Epithelial cell of proximal tubule (primary cell): ENCODE measurements at regions not wholly inside any gene's neighbourhood (a gene's known extent, or its start where the extent isn't known, plus 50 kb on each side); places are given as distances from the start of the nearest gene placed in this dataset.
A peak's percentile ranks its signal among the peaks of the same experiment; 100 is the strongest.

ENCODE experiments used
- DNase-seq: peaks from one replicate; pipeline ENCODE4 v3.0.0-alpha.2; 2011; ENCODE audit warnings: low read depth
- H3K4me3 ChIP-seq: 2 replicates; pipeline ENCODE4 v1.5.1; 2011; ENCODE audit warnings: low read depth, mild to moderate bottlenecking, low read length
- CTCF ChIP-seq: conservative IDR thresholded peaks from 2 replicates; pipeline ENCODE4 v1.5.1; 2012; ENCODE audit warnings: low read depth, mild to moderate bottlenecking, low read length

GRCh38 chr11:111101881-111102280 lies 143.6 kb upstream of the POU2AF2 start:
- no peak for TF ChIP-seq CTCF
- H3K4me3 ChIP-seq = no peak overlapping the region
- no peak for DNase-seq

DNA sequence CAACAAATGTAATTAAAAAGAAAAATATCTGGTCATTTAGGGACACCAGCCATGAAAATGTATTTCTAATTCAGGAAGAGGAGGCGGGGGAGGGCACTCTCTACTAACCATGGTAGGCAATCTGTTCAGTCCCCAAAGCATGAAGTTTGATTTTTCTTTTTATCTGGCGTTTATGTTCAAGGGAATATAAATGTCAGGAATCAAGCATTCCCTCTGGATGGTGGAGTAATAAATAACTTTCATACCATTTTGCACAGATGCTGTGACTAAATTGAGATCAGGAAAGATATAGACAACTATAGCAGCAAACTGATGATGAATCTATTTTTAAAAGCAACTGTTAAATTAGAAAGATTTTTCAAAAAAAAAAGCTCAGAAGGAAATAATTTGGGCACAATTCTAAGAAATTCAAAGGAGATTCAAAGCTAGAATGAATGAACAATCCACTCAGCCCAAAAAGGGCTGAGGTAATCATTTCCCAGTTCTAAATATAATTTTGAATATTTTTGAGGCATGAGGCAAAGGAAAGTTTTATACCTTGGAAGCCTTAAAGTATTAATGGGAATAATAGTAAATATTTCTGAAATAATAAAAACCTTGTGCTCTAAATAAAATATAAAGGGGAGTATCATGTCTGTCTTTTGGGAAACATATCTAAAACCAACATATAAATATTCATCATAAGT lies 146.4 kb upstream of the POU2AF2 start:
- no peak for TF ChIP-seq CTCF
- DNase-seq = no peak
- H3K4me3 ChIP-seq = no peak overlapping the region

DNA sequence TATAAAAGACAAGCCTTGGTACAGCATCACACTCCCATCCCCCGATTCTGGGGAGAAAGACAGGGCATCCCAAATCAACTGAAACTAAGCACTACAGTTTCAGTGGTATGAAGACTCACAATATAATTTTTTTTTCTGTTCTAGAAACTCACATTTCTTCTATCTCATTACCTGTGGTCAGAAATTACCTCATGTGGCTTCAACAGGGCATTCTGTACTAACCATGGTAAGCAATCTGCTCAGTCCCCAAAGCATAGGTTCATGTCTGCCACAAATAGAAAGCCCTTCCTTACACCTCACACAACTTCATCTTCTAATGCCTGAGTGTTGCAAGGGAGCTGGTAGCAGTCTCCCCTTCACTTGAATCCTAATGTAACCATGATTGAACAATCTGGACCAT lies 147.4 kb upstream of the POU2AF2 start:
- no peak overlapping the region for H3K4me3 ChIP-seq
- TF ChIP-seq CTCF = no peak
- no peak for DNase-seq

GRCh38 chr11:111097191-111097590 lies 148.3 kb upstream of the POU2AF2 start:
- no peak for DNase-seq
- H3K4me3 ChIP-seq = peak overlapping the region; percentile 18
- no peak for TF ChIP-seq CTCF

- no peak overlapping the region for H3K4me3 ChIP-seq
- no peak for TF ChIP-seq CTCF
- DNase-seq = no peak
These were observed 150.2 kb upstream of the POU2AF2 start for GRCh38 chr11:111095327-111095726.

GRCh38 chr11:111093061-111093460 lies 152.5 kb upstream of the POU2AF2 start:
- H3K4me3 ChIP-seq = no peak overlapping the region
- no peak for TF ChIP-seq CTCF
- no peak for DNase-seq

- TF ChIP-seq CTCF = no peak
- DNase-seq = no peak
- H3K4me3 ChIP-seq = no peak overlapping the region
These were observed 154.1 kb upstream of the POU2AF2 start for GRCh38 chr11:111091321-111091938.
